CD4-positive, CD25-positive, alpha-beta regulatory T cell (primary cell): ENCODE measurements at regions not wholly inside any gene's neighbourhood (a gene's known extent, or its start where the extent isn't known, plus 50 kb on each side); places are given as distances from the start of the nearest gene placed in this dataset.
A peak's percentile ranks its signal among the peaks of the same experiment; 100 is the strongest.
"Not testable (repeated sequence)": the region's sequence is repeated elsewhere in the genome, so short reads cannot be mapped to it uniquely, and the experiment has no call there.

Experiments
- ATAC-seq, 2 donors: fragments of 150-1000 bp; cut with Tn5 transposase; one replicate each; pipeline ENCODE4 v1.10.0; 2021; ENCODE audit warnings: low read depth in 2 of 2, moderate number of reproducible peaks in 2 of 2, moderate library complexity in 1 of 2
- DNase-seq, 3 donors: peaks; one replicate each; pipeline versions ENCODE4 v3.0.0 to v3.0.0-alpha.2; 2012 to 2022; ENCODE audit warnings: mixed read lengths in 1 of 3
- H3K27ac ChIP-seq: one replicate; pipeline ENCODE4 v1.7.0; 2013; ENCODE audit warnings: mild to moderate bottlenecking, low read length; ENCODE audit not compliant: insufficient read depth, poor library complexity, severe bottlenecking
- H3K27me3 ChIP-seq: one replicate; pipeline ENCODE4 v1.7.0; 2013; ENCODE audit warnings: low read length; ENCODE audit not compliant: control insufficient read depth, insufficient read depth
- H3K36me3 ChIP-seq: one replicate; pipeline ENCODE4 v1.7.0; 2013; ENCODE audit warnings: mild to moderate bottlenecking, low read length, moderate library complexity; ENCODE audit not compliant: control insufficient read depth, insufficient read depth
- H3K4me1 ChIP-seq: 2 replicates; pipeline ENCODE4 v1.7.0; 2013; ENCODE audit warnings: mild to moderate bottlenecking, low read length; ENCODE audit not compliant: insufficient read depth, control insufficient read depth, poor library complexity, severe bottlenecking
- H3K4me3 ChIP-seq: one replicate; pipeline ENCODE4 v1.7.0; 2013; ENCODE audit warnings: low read depth, mild to moderate bottlenecking, low read length, moderate library complexity
- H3K9me3 ChIP-seq, 2 experiments: 1 replicate in 1 of 2; 2 replicates in 1 of 2; pipeline ENCODE4 v1.7.0; 2013; ENCODE audit warnings: low read length in 2 of 2, mild to moderate bottlenecking in 1 of 2, moderate library complexity in 1 of 2; ENCODE audit not compliant: control insufficient read depth in 2 of 2
- H3K27ac Mint-ChIP-seq, 3 donors: one replicate each; pipeline ENCODE4 v1.8.0; 2020 to 2022; ENCODE audit warnings: mild to moderate bottlenecking in 3 of 3, mixed read lengths in 3 of 3, moderate library complexity in 2 of 3
- H3K27me3 Mint-ChIP-seq: one replicate; pipeline ENCODE4 v1.8.0; 2022; ENCODE audit warnings: mild to moderate bottlenecking, mixed read lengths
- H3K36me3 Mint-ChIP-seq: one replicate; pipeline ENCODE4 v1.8.0; 2020; ENCODE audit warnings: mixed read lengths
- H3K4me1 Mint-ChIP-seq, 4 donors: one replicate each; pipeline ENCODE4 v1.8.0; 2020 to 2022; ENCODE audit warnings: mixed read lengths in 4 of 4, mild to moderate bottlenecking in 1 of 4
- H3K4me3 Mint-ChIP-seq, 4 donors: one replicate each; pipeline ENCODE4 v1.8.0; 2020 to 2022; ENCODE audit warnings: mild to moderate bottlenecking in 4 of 4, mixed read lengths in 4 of 4, moderate library complexity in 3 of 4
- H3K9me3 Mint-ChIP-seq, 7 donors: one replicate each; pipeline ENCODE4 v1.8.0; 2020 to 2022; ENCODE audit warnings: mixed read lengths in 7 of 7, mild to moderate bottlenecking in 3 of 7, moderate library complexity in 2 of 7

DNA sequence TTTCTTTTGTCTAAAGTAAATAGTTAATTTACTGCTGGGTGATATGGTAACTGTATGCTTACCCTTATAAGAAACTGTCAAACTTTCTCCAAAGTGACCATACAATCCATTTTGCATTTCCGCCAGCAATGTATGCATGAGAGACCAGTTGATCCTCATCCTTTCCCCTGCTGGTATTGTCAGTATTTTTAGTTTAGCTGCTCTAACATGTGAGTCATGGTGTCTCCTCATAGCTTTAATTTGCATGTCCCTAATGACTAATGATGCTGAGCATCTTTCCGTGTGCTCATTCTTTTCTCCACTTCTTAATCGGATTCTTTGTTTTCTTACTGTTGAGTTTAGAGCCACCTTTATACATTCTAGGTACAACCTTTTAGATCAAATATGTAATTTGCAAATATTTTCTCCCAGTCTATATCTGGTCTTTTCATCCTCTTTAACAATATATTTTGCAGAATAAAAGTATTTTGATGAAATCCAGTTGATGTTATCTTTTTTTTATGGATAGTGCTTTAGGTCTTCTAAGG is 379.9 kb downstream of the BCL2L11 start:
- peak; percentile 29 to 52 for ATAC-seq
- not testable (repeated sequence) for H3K27ac Mint-ChIP-seq, DNase-seq

DNA sequence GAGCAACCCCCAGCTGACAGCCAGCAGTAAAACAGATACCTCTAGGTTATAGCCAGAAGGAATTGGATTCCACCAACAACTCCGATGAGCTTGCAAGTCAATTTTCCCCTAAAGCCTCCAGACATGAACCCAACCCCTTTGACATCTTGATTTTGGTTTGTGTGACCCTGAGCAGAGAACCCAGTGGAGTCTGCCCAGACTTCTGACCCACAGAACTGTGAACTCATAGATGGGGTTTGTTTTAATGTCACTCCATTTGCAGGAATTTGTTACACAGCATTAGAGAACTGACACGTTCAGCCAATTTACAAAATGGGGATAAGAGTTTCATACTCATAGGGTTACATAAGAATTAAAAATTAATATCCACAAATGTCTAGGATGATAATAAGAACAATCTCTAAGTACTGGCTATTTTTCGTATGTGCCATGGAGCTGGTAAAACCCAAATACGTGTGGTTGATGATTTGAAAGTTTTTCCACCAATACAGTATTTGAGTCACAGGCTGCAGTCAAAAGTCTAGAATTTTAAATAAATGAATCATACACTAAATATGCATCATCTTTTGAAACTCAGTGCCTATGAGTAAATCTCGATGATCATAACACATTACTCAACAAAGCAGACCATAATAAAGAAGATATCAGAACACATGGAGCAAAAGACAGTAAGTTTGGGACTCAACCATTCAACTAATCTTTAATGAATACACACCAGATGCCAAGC is 380.0 kb downstream of the ANAPC1 start:
- not testable (repeated sequence) for H3K4me1 ChIP-seq, H3K36me3 Mint-ChIP-seq, H3K4me3 Mint-ChIP-seq, H3K4me3 ChIP-seq, H3K27ac ChIP-seq, H3K27me3 ChIP-seq, H3K36me3 ChIP-seq, H3K9me3 Mint-ChIP-seq, H3K27me3 Mint-ChIP-seq, H3K9me3 ChIP-seq, DNase-seq
- Mint-ChIP-seq H3K27ac (peak overlapping the region in 1 of 3 donors; percentile 6), H3K4me1 (peaks cover 0 to 13% (median 2%) of the 10 kb centered on the region in 4 donors)
- peak; percentile 49 to 52 for ATAC-seq

More for the DNA sequence above, 379.9 kb downstream of the BCL2L11 start:
- H3K9me3 ChIP-seq, H3K27me3 ChIP-seq, H3K36me3 ChIP-seq, H3K4me1 ChIP-seq, H3K27me3 Mint-ChIP-seq, H3K27ac ChIP-seq, H3K4me1 Mint-ChIP-seq, H3K36me3 Mint-ChIP-seq, H3K9me3 Mint-ChIP-seq, H3K4me3 ChIP-seq: not testable (repeated sequence)
- H3K4me3 Mint-ChIP-seq = peak overlapping the region in 1 of 4 donors; percentile 41

DNA sequence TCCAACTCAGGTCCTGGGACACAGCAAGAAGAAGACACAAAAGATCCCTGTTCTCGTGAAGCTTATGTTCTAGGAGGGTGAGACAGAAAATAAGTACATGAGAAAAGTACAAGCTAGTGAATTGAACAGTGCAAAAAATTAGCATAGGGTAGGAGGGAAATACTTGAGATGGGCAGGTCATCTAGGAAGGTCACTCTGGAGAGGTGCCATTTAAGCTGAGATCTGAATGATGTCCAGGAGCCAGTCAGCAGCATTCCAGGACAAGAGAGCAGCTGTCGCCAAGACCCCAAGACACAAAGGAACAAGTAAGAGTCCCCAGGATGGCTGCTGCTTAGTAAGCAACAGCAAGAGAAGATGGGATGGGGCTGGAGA is 379.4 kb downstream of the ANAPC1 start:
- not testable (repeated sequence) for H3K4me3 Mint-ChIP-seq, H3K4me3 ChIP-seq

DNA sequence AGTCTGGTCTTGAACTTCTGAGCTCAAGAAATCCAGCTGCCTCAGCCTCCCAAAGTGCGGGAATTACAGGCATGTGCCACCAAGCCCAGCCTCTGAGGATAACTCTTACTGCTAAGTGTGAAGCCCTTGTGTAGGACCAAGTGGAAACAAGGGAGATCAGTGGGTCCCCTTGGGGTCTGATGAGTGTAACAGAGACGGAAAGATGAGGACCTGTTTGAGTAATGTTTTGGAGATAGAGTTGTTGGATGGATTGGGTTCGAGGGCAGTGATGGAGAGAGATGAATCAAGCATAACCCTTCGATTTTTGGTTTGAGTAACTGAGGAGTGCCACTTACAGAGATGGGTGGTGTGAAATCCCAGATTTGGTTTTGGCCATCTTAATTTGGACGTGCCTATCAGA is 378.7 kb downstream of the ANAPC1 start:
- H3K9me3 ChIP-seq, DNase-seq, H3K27ac ChIP-seq, H3K4me1 ChIP-seq, H3K36me3 Mint-ChIP-seq, H3K36me3 ChIP-seq, ATAC-seq, H3K4me3 ChIP-seq, H3K9me3 Mint-ChIP-seq, H3K27me3 ChIP-seq, H3K4me3 Mint-ChIP-seq, H3K27me3 Mint-ChIP-seq: not testable (repeated sequence)
- Mint-ChIP-seq H3K4me1 (peaks cover 0 to 15% (median 2%) of the 10 kb centered on the region in 4 donors), H3K27ac (peak overlapping the region; percentile 28 to 72 (median 49))

More for the DNA sequence above, 379.4 kb downstream of the ANAPC1 start:
- ATAC-seq, DNase-seq, H3K4me1 ChIP-seq, H3K9me3 Mint-ChIP-seq, H3K27me3 ChIP-seq, H3K9me3 ChIP-seq, H3K36me3 Mint-ChIP-seq, H3K27ac ChIP-seq, H3K36me3 ChIP-seq, H3K27me3 Mint-ChIP-seq: not testable (repeated sequence)
- peak overlapping the region in 1 of 3 donors; percentile 6 for H3K27ac Mint-ChIP-seq
- H3K4me1 Mint-ChIP-seq = peaks cover 0 to 15% (median 2%) of the 10 kb centered on the region in 4 donors

DNA sequence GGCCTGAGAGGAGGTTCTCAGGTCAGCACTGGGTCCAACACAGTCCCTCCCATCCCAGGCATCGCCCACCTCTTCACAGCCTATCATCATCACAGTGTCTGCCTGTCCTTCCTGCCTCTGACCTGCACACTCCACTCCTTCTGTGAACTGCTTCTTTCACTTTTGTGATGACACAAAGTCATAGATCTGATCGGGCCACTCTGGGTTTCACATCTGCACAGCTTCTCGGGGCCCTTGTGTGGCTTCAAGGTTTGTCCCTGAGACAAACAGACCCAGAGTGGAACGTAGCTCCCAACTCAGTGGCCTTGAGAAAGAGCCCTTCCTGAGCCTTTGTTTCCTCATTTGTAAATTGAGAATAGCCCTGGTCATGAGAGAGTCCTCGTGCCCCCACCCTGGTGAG is 377.1 kb downstream of the ANAPC1 start:
- H3K27me3 Mint-ChIP-seq, H3K9me3 Mint-ChIP-seq, H3K36me3 Mint-ChIP-seq, H3K36me3 ChIP-seq, H3K9me3 ChIP-seq, H3K4me1 ChIP-seq, H3K4me3 ChIP-seq, H3K27me3 ChIP-seq: not testable (repeated sequence)
- ATAC-seq = peak; percentile 67
- peak overlapping the region; percentile 33 for H3K27ac ChIP-seq
- Mint-ChIP-seq H3K4me3 (peak overlapping the region in 2 of 4 donors; percentile 16 to 41), H3K4me1 (peaks cover 0 to 15% (median 2%) of the 10 kb centered on the region in 4 donors), H3K27ac (peak overlapping the region; percentile 60 to 80 (median 68))
- DNase-seq = peak in 1 of 3 donors; percentile 74

DNA sequence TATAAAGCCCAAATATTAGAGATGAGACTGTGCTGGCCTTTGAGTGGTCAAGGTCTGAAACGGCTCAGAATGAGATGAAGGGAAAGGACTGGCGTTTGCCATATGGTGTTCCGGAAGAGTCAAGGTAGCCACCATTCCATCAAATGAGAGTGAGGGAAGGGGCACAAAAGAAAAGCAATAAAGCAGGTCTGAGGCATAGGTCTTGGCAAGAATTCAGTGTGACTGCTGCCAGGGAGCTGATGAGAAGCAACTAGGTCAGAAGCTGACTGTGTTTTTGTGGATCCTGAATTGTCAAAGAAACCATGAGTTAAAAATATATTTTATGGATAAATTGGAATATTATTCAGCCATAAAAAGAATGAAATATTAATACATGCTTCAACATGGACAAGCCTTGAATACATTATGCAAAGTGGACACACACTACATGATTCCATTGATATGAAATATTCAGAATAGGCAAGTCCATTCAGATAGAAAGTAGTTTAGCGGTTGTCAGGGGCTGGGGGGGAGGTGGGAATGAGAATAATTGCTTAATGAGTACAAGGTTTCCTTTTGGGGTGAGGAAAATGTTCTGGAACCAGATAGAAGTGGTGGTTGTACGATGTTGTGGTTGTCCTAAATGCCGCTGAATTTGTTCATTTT is 374.6 kb downstream of the ANAPC1 start:
- not testable (repeated sequence) for H3K36me3 Mint-ChIP-seq, H3K27ac ChIP-seq, H3K36me3 ChIP-seq, H3K27ac Mint-ChIP-seq, H3K9me3 Mint-ChIP-seq, H3K4me1 ChIP-seq, H3K27me3 Mint-ChIP-seq, H3K9me3 ChIP-seq, DNase-seq, H3K4me3 Mint-ChIP-seq, H3K4me3 ChIP-seq, ATAC-seq, H3K27me3 ChIP-seq
- peaks cover 0 to 15% (median 2%) of the 10 kb centered on the region in 4 donors for H3K4me1 Mint-ChIP-seq

DNA sequence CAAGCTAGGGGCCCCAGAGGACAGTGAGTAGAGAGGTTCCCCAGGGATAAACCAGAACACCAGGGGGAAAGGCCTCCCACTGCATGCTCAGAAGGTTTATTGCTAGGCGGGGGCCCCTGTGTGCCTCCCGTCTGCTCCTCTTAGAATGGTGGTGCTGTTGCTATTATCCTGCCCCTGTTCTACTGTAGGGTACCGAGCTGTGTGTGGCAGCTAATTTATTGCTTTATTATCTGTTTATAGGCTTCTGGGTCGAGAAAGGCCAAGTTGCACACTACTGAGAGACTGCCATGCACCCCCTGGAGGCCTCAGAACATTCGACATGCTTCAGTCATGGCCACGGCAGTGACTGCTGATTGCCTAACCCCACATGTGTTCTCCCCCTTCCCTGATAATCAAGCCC is 373.6 kb downstream of the ANAPC1 start:
- DNase-seq, H3K27me3 ChIP-seq, H3K4me3 ChIP-seq, H3K27ac ChIP-seq, H3K27ac Mint-ChIP-seq, H3K36me3 ChIP-seq, H3K4me1 ChIP-seq, H3K36me3 Mint-ChIP-seq, H3K4me3 Mint-ChIP-seq, H3K9me3 Mint-ChIP-seq, ATAC-seq, H3K27me3 Mint-ChIP-seq, H3K9me3 ChIP-seq: not testable (repeated sequence)
- H3K4me1 Mint-ChIP-seq = peaks cover 0 to 15% (median under 1%) of the 10 kb centered on the region in 4 donors

DNA sequence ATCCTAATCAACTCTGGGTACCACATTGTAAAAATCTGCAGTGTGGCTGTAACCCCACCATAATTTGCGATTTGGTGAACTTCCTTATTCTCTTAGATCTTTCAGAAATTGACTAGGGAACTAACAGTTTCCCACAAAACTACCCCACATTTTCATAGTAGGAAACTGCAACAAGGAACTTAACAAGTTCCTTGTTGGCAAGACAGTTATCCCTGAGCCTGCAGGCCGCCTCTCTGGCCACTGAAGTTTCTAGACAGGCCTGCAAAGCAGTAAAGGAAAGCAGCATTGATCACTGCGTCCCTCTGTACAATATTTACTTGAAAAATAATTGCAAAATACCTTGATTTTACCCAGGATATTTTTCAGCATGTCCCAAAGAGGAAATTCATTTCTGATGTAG is 372.9 kb downstream of the ANAPC1 start:
- not testable (repeated sequence) for H3K4me3 Mint-ChIP-seq, H3K27me3 Mint-ChIP-seq, H3K36me3 Mint-ChIP-seq, H3K4me3 ChIP-seq, H3K4me1 ChIP-seq, H3K36me3 ChIP-seq, H3K9me3 Mint-ChIP-seq, H3K9me3 ChIP-seq, H3K27ac Mint-ChIP-seq, ATAC-seq, DNase-seq, H3K27ac ChIP-seq, H3K27me3 ChIP-seq
- H3K4me1 Mint-ChIP-seq = peaks cover 0 to 12% (median 0%) of the 10 kb centered on the region in 4 donors
